OCI-LY7 (cell line): ENCODE measurements at regions not wholly inside any gene's neighbourhood (a gene's known extent, or its start where the extent isn't known, plus 50 kb on each side); places are given as distances from the start of the nearest gene placed in this dataset.

Experiments used
- BruUV-seq: library from RNA; stranded (reverse); fragments of 400-500 nt; replicated peaks from 2 replicates; lab custom pipeline; 2021; lab: Mats Ljungman, UMichigan
- CTCF ChIA-PET: fragments of 300-600 bp; sonication (Branson Sonifier 250); formaldehyde crosslinking; loops from one replicate; lab custom pipeline; 2022; ENCODE audit warnings: antibody characterized with exemption; ENCODE audit not compliant: unreplicated experiment; lab: Charles Lee
- POLR2A ChIA-PET: fragments of 300-600 bp; sonication (Branson Sonifier 250); formaldehyde crosslinking; loops from one replicate; lab custom pipeline; 2022; ENCODE audit warnings: antibody characterized with exemption; lab: Charles Lee
- DNase-seq: peaks from one replicate; pipeline ENCODE4 v3.0.0-alpha.2; 2015; ENCODE audit warnings: low spot score
- H2AFZ ChIP-seq: fragments of 200-600 bp; sonication (generic), shearing (Covaris generic); 2 replicates; pipeline ENCODE4 v1.6.1; 2014; ENCODE audit warnings: mild to moderate bottlenecking, antibody characterized with exemption, low read length, moderate library complexity
- H3K27ac ChIP-seq: fragments of 200-600 bp; sonication (generic); 2 replicates; pipeline ENCODE4 v1.5.1; 2014; ENCODE audit warnings: mixed run types, low read depth, mild to moderate bottlenecking, moderate library complexity, low read length, inconsistent platforms; ENCODE audit not compliant: poor library complexity, severe bottlenecking
- H3K36me3 ChIP-seq: fragments of 200-600 bp; sonication (generic); 2 replicates; pipeline ENCODE4 v1.6.1; 2014; ENCODE audit warnings: mild to moderate bottlenecking, antibody characterized with exemption, low read length, moderate library complexity, mixed read lengths; ENCODE audit not compliant: insufficient read depth
- H3K4me1 ChIP-seq: fragments of 200-600 bp; sonication (generic); 2 replicates; pipeline ENCODE4 v1.5.1; 2014; ENCODE audit warnings: mild to moderate bottlenecking, low read length; ENCODE audit not compliant: insufficient read depth, poor library complexity, severe bottlenecking
- H3K4me2 ChIP-seq: fragments of 200-600 bp; sonication (generic); 2 replicates; pipeline ENCODE4 v1.6.1; 2014; ENCODE audit warnings: mild to moderate bottlenecking, low read length
- H3K4me3 ChIP-seq: fragments of 200-600 bp; sonication (generic); 2 replicates; pipeline ENCODE4 v1.5.1; 2014; ENCODE audit warnings: mild to moderate bottlenecking, low read depth, low read length; ENCODE audit not compliant: poor library complexity, severe bottlenecking
- H3K79me2 ChIP-seq: fragments of 200-600 bp; sonication (generic); 2 replicates; pipeline ENCODE4 v1.6.1; 2016; ENCODE audit warnings: low read depth, mild to moderate bottlenecking, low read length, moderate library complexity, mixed read lengths; ENCODE audit not compliant: insufficient read depth
- H3K9me2 ChIP-seq: fragments of 200-600 bp; sonication (generic); 2 replicates; pipeline ENCODE4 v1.6.1; 2016; ENCODE audit warnings: mild to moderate bottlenecking, low read length, mixed read lengths; ENCODE audit not compliant: insufficient read depth
- H3K9me3 ChIP-seq: fragments of 200-600 bp; sonication (generic); 2 replicates; pipeline ENCODE4 v1.6.1; 2014; ENCODE audit warnings: mild to moderate bottlenecking, mixed run types, low read length, mixed read lengths
- H4K20me1 ChIP-seq: fragments of 200-600 bp; sonication (generic); 2 replicates; pipeline ENCODE4 v1.6.1; 2014; ENCODE audit warnings: mild to moderate bottlenecking, antibody characterized with exemption, low read length, moderate library complexity, mixed read lengths; ENCODE audit not compliant: insufficient read depth
- CTCF ChIP-seq: fragments of 200-600 bp; sonication (generic); conservative IDR thresholded peaks from 2 replicates; pipeline ENCODE4 v1.5.1; 2014; ENCODE audit warnings: mild to moderate bottlenecking, antibody characterized with exemption, low read length, moderate library complexity, mixed read lengths
- EZH2phosphoT487 ChIP-seq: fragments of 200-600 bp; sonication (generic); IDR thresholded peaks from 2 replicates; pipeline ENCODE4 v1.6.1; 2018; ENCODE audit warnings: low read depth, borderline replicate concordance, mild to moderate bottlenecking, mixed run types, antibody characterized with exemption, low read length, moderate library complexity, mixed read lengths
- intact Hi-C: fragments of 100-400 bp; cut with micrococcal nuclease; formaldehyde crosslinking; loops from one replicate; pipeline ENCODE4 v1.10.0; 2022; ENCODE audit not compliant: unreplicated experiment

GRCh38 chr15:93983526-93983925 lies 247.8 kb upstream of the MCTP2 start:
- BruUV-seq, result no TSS peak
- H3K9me2 ChIP-seq, result no peaks in the 10 kb centered on the region
- no peak for TF ChIP-seq EZH2phosphoT487
- no peak for TF ChIP-seq CTCF
- no peaks in the 10 kb centered on the region for H3K79me2 ChIP-seq
- intact Hi-C loops, result no loop called here
- H4K20me1 ChIP-seq, result no peaks in the 10 kb centered on the region
- ChIA-PET POLR2A (interaction anchor here (0.6 kb wide), 1 partner anchor 569 kb away, joined by 3 read pairs; no protein-coding TSS in a partner anchor), CTCF (no interaction called here)
- H3K27ac ChIP-seq, result no peak overlapping the region
- no peak overlapping the region for H3K4me2 ChIP-seq
- no peaks in the 10 kb centered on the region for H3K36me3 ChIP-seq
- no peak overlapping the region for H3K4me3 ChIP-seq
- no peaks in the 10 kb centered on the region for H3K9me3 ChIP-seq
- H3K4me1 ChIP-seq, result no peaks in the 10 kb centered on the region
- H2AFZ ChIP-seq, result no peak overlapping the region
- no peak for DNase-seq

GRCh38 chr15:93982226-93982727 lies 249.1 kb upstream of the MCTP2 start:
- Histone ChIP-seq H4K20me1 (no peaks in the 10 kb centered on the region), H3K4me1 (no peaks in the 10 kb centered on the region), H2AFZ (no peak overlapping the region), H3K9me3 (no peaks in the 10 kb centered on the region), H3K79me2 (no peaks in the 10 kb centered on the region), H3K4me3 (no peak overlapping the region), H3K36me3 (no peaks in the 10 kb centered on the region), H3K4me2 (no peak overlapping the region), H3K27ac (no peak overlapping the region), H3K9me2 (no peaks in the 10 kb centered on the region)
- TF ChIP-seq CTCF (no peak), EZH2phosphoT487 (no peak)
- POLR2A ChIA-PET, result interaction anchor here (0.7 kb wide), 1 partner anchor 54 kb away, joined by 3 read pairs; no protein-coding TSS in a partner anchor
- CTCF ChIA-PET, result no interaction called here
- no TSS peak for BruUV-seq
- intact Hi-C loops, result no loop called here
- no peak for DNase-seq

DNA sequence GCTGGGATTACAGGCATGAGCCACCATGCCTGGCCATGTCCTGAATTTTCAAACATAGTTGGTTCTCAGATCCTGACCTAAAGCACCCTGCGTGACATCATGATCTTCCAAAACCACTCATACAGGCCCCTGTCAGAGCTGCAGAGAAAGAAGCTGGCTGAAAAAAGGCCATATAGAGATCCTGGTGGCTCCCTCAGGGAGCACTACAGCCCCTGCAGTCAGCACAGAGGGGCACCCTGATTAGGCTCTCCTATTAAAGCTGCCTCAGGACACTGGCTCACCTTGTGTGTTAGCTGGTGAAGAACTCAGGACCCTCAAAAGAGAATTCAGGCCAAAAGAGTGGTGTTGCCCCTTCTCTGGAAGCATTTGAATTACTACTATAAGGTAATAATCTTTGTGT lies 249.7 kb upstream of the MCTP2 start:
- DNase-seq, result no peak
- Histone ChIP-seq H3K27ac (no peak overlapping the region), H3K4me3 (no peak overlapping the region), H3K4me2 (no peak overlapping the region), H3K9me2 (no peaks in the 10 kb centered on the region), H2AFZ (no peak overlapping the region), H3K36me3 (no peaks in the 10 kb centered on the region), H3K4me1 (no peaks in the 10 kb centered on the region), H3K79me2 (no peaks in the 10 kb centered on the region), H4K20me1 (no peaks in the 10 kb centered on the region), H3K9me3 (no peaks in the 10 kb centered on the region)
- BruUV-seq, result no TSS peak
- intact Hi-C loops, result no loop called here
- ChIA-PET POLR2A (interaction anchor here (0.7 kb wide), 1 partner anchor 54 kb away, joined by 3 read pairs; no protein-coding TSS in a partner anchor), CTCF (no interaction called here)
- no peak for TF ChIP-seq EZH2phosphoT487
- no peak for TF ChIP-seq CTCF
